GM23248 (cell line): ENCODE measurements at regions not wholly inside any gene's neighbourhood (a gene's known extent, or its start where the extent isn't known, plus 50 kb on each side); places are given as distances from the start of the nearest gene placed in this dataset.

Experiments used
- DNase-seq: peaks from one replicate; pipeline ENCODE4 v3.0.0-alpha.2; 2015
- H2AFZ ChIP-seq: fragments of 200-600 bp; sonication (generic); 2 replicates; pipeline ENCODE4 v1.6.1; 2016; ENCODE audit warnings: antibody characterized with exemption
- H3F3A ChIP-seq: fragments of 200-600 bp; sonication (generic); 2 replicates; pipeline ENCODE4 v1.6.1; 2016; ENCODE audit warnings: mild to moderate bottlenecking, antibody characterized with exemption, mixed run types; ENCODE audit not compliant: insufficient read depth
- H3K27ac ChIP-seq: fragments of 200-600 bp; sonication (generic); 2 replicates; pipeline ENCODE4 v1.5.1; 2016; ENCODE audit warnings: mild to moderate bottlenecking
- H3K27me3 ChIP-seq: fragments of 200-600 bp; sonication (generic); replicated peaks from 2 replicates; pipeline ENCODE4 v1.6.1; 2016; ENCODE audit warnings: mild to moderate bottlenecking; ENCODE audit not compliant: insufficient read depth
- H3K36me3 ChIP-seq: fragments of 200-600 bp; sonication (generic); 2 replicates; pipeline ENCODE4 v1.6.1; 2016; ENCODE audit warnings: low read depth, mild to moderate bottlenecking
- H3K4me1 ChIP-seq: fragments of 200-600 bp; sonication (generic); 2 replicates; pipeline ENCODE4 v1.6.1; 2016; ENCODE audit warnings: mild to moderate bottlenecking; ENCODE audit not compliant: insufficient read depth
- H3K4me2 ChIP-seq: fragments of 200-600 bp; sonication (generic); one replicate; pipeline ENCODE4 v1.6.1; 2016; ENCODE audit warnings: mild to moderate bottlenecking; ENCODE audit not compliant: unreplicated experiment
- H3K4me3 ChIP-seq: fragments of 200-600 bp; sonication (generic); 2 replicates; pipeline ENCODE4 v1.5.1; 2016; ENCODE audit warnings: mild to moderate bottlenecking
- H3K79me2 ChIP-seq: fragments of 200-600 bp; sonication (generic); 2 replicates; pipeline ENCODE4 v1.6.1; 2016; ENCODE audit warnings: mild to moderate bottlenecking; ENCODE audit not compliant: insufficient read depth
- H3K9ac ChIP-seq: fragments of 200-600 bp; sonication (generic); 2 replicates; pipeline ENCODE4 v1.6.1; 2016; ENCODE audit warnings: mild to moderate bottlenecking
- H3K9me2 ChIP-seq: fragments of 200-600 bp; sonication (generic); 2 replicates; pipeline ENCODE4 v1.6.1; 2016; ENCODE audit warnings: mixed run types, mild to moderate bottlenecking, moderate library complexity; ENCODE audit not compliant: insufficient read depth
- H3K9me3 ChIP-seq: fragments of 200-600 bp; sonication (generic); one replicate; pipeline ENCODE4 v1.6.1; 2017; ENCODE audit warnings: low read depth
- H4K20me1 ChIP-seq: fragments of 200-600 bp; sonication (generic); 2 replicates; pipeline ENCODE4 v1.6.0; 2016; ENCODE audit not compliant: insufficient read depth
- EZH2 ChIP-seq: fragments of 200-600 bp; sonication (generic); IDR thresholded peaks from 2 replicates; pipeline ENCODE4 v1.6.1; 2018; ENCODE audit warnings: antibody characterized with exemption, mild to moderate bottlenecking; ENCODE audit not compliant: insufficient read depth, poor library complexity, severe bottlenecking
- EZH2phosphoT487 ChIP-seq: fragments of 200-600 bp; sonication (generic); IDR thresholded peaks from 2 replicates; pipeline ENCODE4 v1.6.1; 2018; ENCODE audit warnings: antibody characterized with exemption, moderate library complexity, mild to moderate bottlenecking, low read depth; ENCODE audit not compliant: insufficient read depth
- WGBS, 2 experiments: methylation state at CpG; one replicate each; pipeline ENCODE4 v1.1.6; 2015 to 2017; ENCODE audit warnings: low lambda C conversion rate in 2 of 2, low coverage in 1 of 2; ENCODE audit errors: missing lambda C conversion rate in 2 of 2; 5-methylcytosine and 5-hydroxymethylcytosine counted together
- in situ Hi-C: fragments of 300-500 bp; cut with MboI; formaldehyde crosslinking; loops from 2 replicates; pipeline ENCODE4 v1.15.0; 2020

GRCh38 chr6:56890066-56890465 is 64.8 kb upstream of the BEND6 start:
- Histone ChIP-seq H3K9ac (peak overlapping the region; percentile 85), H3K27me3 (no peaks in the 10 kb centered on the region), H2AFZ (no peak overlapping the region), H3K79me2 (peaks cover 67% of the 10 kb centered on the region), H3K27ac (peak overlapping the region; percentile 99), H3K36me3 (no peaks in the 10 kb centered on the region; the same call in 1 of the 2 replicates), H3K4me1 (peaks cover 35% of the 10 kb centered on the region), H3K4me3 (0 out of 2 replicates have a peak overlapping the region, but pooled peaks have one; percentile 2), H3K4me2 (peak overlapping the region; percentile 66), H4K20me1 (no peaks in the 10 kb centered on the region), H3F3A (peaks cover 34% of the 10 kb centered on the region), H3K9me3 (no peaks in the 10 kb centered on the region), H3K9me2 (no peaks in the 10 kb centered on the region)
- TF ChIP-seq EZH2, result no peak
- no peak for TF ChIP-seq EZH2phosphoT487
- in situ Hi-C loops, result no loop called here
- peak; percentile 43 for DNase-seq
- WGBS, 2 experiments, result 51 to 52% methylated on average over 3 of the region's 3 CpGs

GRCh38 chr6:56889492-56889891 is 65.4 kb upstream of the BEND6 start:
- Histone ChIP-seq H2AFZ (no peak overlapping the region), H3K27me3 (no peaks in the 10 kb centered on the region), H3F3A (peaks cover 34% of the 10 kb centered on the region), H3K4me2 (peak overlapping the region; percentile 66), H3K36me3 (no peaks in the 10 kb centered on the region; the same call in 1 of the 2 replicates), H3K9ac (peak overlapping the region; percentile 85), H3K9me2 (no peaks in the 10 kb centered on the region), H3K9me3 (no peaks in the 10 kb centered on the region), H3K27ac (peak overlapping the region; percentile 99), H3K4me1 (peaks cover 35% of the 10 kb centered on the region), H3K79me2 (peaks cover 73% of the 10 kb centered on the region), H3K4me3 (no peak overlapping the region), H4K20me1 (no peaks in the 10 kb centered on the region)
- in situ Hi-C loops, result no loop called here
- TF ChIP-seq EZH2phosphoT487, result no peak
- TF ChIP-seq EZH2, result no peak
- DNase-seq, result no peak

- Histone ChIP-seq H3K9me2 (no peaks in the 10 kb centered on the region), H4K20me1 (no peaks in the 10 kb centered on the region), H3K4me2 (no peak overlapping the region), H3K4me3 (no peak overlapping the region), H3K27me3 (no peaks in the 10 kb centered on the region), H3K27ac (peak overlapping the region; percentile 99; the same call in 1 of the 2 replicates), H3K9me3 (no peaks in the 10 kb centered on the region), H2AFZ (no peak overlapping the region), H3F3A (peaks cover 34% of the 10 kb centered on the region), H3K9ac (no peak overlapping the region), H3K4me1 (peaks cover 35% of the 10 kb centered on the region), H3K36me3 (no peaks in the 10 kb centered on the region; the same call in 1 of the 2 replicates), H3K79me2 (peaks cover 80% of the 10 kb centered on the region)
- 95 to 97% methylated on average over 1 of the region's 1 CpG for WGBS, 2 experiments
- in situ Hi-C loops, result no loop called here
- TF ChIP-seq EZH2phosphoT487 (no peak), EZH2 (no peak)
- DNase-seq, result no peak
These were observed 66.2 kb upstream of the BEND6 start for GRCh38 chr6:56888687-56889086.

- in situ Hi-C loops, result no loop called here
- H3F3A ChIP-seq, result peaks cover 28% of the 10 kb centered on the region
- H2AFZ ChIP-seq, result no peak overlapping the region
- peaks cover 33% of the 10 kb centered on the region for H3K4me1 ChIP-seq
- no peak overlapping the region for H3K4me3 ChIP-seq
- TF ChIP-seq EZH2phosphoT487, result no peak
- TF ChIP-seq EZH2, result no peak
- 100% methylated on average over 1 of the region's 1 CpG for WGBS, 2 experiments
- no peak for DNase-seq
- H3K9me2 ChIP-seq, result no peaks in the 10 kb centered on the region
- no peak overlapping the region for H3K4me2 ChIP-seq
- H3K79me2 ChIP-seq, result peaks cover 84% of the 10 kb centered on the region
- no peaks in the 10 kb centered on the region for H3K27me3 ChIP-seq
- no peaks in the 10 kb centered on the region for H3K9me3 ChIP-seq
- no peak overlapping the region for H3K27ac ChIP-seq
- no peaks in the 10 kb centered on the region for H3K36me3 ChIP-seq
- no peak overlapping the region for H3K9ac ChIP-seq
- no peaks in the 10 kb centered on the region for H4K20me1 ChIP-seq
These were observed 67.8 kb upstream of the BEND6 start for GRCh38 chr6:56887086-56887485.

GRCh38 chr6:56877922-56878321 is 77.0 kb upstream of the BEND6 start:
- in situ Hi-C loops, result no loop called here
- Histone ChIP-seq H2AFZ (no peak overlapping the region), H3K4me1 (peaks cover 15% of the 10 kb centered on the region), H3K36me3 (peaks cover 3% of the 10 kb centered on the region; the same call in 1 of the 2 replicates), H3F3A (peaks cover 31% of the 10 kb centered on the region), H3K9ac (no peak overlapping the region), H3K79me2 (peaks cover 95% of the 10 kb centered on the region), H3K9me2 (no peaks in the 10 kb centered on the region), H3K27me3 (no peaks in the 10 kb centered on the region), H3K27ac (no peak overlapping the region), H4K20me1 (no peaks in the 10 kb centered on the region), H3K9me3 (no peaks in the 10 kb centered on the region), H3K4me3 (no peak overlapping the region), H3K4me2 (no peak overlapping the region)
- no peak for TF ChIP-seq EZH2
- no peak for TF ChIP-seq EZH2phosphoT487
- DNase-seq, result no peak
- WGBS, 2 experiments, result 98 to 100% methylated on average over 2 of the region's 2 CpGs
